DLD1 (cell line): ENCODE measurements at regions not wholly inside any gene's neighbourhood (a gene's known extent, or its start where the extent isn't known, plus 50 kb on each side); places are given as distances from the start of the nearest gene placed in this dataset.

ENCODE experiments used
- in situ Hi-C: cut with HindIII; loops from 2 replicates; pipeline ENCODE4 v1.10.0; 2017; ENCODE audit warnings: low sequenced_read_pairs

DNA sequence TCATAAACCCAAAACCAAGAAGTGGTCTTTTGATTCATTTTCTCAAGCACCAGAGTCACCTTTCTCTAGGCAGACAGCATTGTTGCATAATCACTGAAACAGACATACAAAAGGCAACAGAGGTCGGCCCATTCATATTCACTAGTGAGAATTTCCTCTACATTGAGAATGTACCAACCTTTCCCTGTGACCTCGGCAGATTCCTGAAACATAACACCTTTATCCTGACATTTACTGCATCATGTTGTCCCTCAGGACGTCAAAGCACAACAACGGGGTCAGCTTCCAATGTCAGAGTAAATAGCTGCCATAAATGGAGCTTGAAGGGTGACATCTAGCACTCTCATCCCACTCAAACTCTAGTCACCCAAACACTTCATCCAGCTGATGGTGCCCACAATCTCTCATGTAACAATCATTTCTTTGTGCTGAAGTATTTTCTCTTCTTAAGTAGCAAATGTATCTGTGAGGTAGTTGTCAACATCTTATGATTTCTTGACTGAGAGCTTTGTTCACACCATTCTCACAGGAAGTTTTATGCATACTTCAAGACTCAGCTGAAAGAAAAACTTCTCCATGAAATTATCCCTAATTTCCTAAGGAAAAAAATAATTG, 802.6 kb upstream of the CHAC2 start:
- in situ Hi-C loops, result no loop called here

DNA sequence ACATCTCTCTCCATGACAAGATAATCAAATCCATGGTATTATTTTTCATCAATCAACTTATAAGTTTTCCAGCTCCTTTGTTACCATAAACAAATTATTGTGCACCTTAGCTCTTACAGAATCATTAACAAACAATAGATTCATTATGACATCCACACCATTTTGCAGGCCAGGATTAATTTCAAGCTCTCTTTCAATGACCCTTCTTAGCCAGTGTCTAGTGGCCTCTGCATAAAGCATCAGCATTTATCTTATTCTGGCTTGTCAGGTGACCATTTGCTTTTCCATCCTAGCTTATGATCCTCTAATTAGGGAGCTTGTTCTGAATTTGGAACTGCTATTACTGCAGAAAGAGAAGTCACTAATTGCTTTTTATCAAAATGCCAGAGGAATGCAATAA, 806.2 kb upstream of the CHAC2 start:
- in situ Hi-C loops, result no loop called here

DNA sequence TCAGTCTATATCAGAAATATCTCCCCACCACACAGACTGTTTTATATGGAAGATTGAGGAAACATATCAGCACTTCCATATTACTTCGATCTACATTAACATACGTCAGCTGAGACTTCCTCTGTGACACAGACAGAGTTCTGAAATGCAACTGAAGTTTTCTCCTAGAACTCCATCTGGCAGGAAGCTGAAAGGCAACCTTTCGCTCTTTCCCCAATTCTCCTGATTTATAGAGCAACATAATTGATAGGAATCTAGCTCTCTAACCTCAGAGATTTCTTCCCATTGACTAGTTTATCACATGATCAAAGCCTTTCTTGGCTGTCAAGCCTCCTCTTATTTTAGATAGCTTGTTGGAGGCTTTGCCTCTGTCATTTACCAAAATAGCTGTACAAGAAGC, 806.7 kb upstream of the CHAC2 start:
- in situ Hi-C loops, result no loop called here

DNA sequence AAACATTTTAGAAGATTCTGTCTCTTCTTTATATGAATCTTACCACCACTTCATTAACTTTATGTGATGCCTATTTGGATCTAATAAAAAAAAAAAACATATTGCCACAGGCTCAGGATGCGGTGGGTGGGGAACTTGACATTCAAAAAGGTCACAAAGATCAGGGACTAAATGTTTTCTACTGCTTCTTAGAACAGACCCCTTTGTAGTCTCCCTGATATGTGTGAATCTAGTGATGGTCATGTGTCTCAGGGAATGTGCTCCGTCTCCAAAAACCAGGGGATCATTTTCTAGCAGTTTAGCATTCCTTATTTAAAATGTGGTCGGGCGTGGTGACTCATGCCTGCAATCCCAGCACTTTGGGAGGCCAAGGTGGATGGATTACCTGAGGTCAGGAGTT, 807.8 kb upstream of the CHAC2 start:
- in situ Hi-C loops, result loop anchor here (5.0 kb wide), 1 partner anchor 58 kb away; no protein-coding TSS in a partner anchor

DNA sequence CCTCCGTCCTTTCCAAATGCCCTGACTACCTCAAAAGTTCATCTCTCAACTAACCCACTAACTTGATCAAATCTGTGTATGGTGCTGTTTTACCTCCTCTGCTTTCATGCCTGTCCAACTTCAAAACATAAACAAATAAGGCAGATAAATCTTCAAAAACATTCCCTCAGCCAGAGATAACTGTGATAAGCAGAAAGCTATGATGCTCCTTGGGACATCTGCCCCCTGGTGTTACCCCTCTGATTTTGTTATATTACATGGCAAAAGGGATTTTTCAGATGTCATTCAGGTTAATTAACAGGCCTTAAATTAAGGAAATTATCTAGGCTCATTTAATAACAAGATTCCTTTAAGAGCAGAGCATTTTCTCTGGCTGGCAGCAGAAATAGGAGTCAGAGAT, 810.8 kb upstream of the CHAC2 start:
- in situ Hi-C loops, result loop anchor here (5.0 kb wide), 1 partner anchor 54 kb away; no protein-coding TSS in a partner anchor

DNA sequence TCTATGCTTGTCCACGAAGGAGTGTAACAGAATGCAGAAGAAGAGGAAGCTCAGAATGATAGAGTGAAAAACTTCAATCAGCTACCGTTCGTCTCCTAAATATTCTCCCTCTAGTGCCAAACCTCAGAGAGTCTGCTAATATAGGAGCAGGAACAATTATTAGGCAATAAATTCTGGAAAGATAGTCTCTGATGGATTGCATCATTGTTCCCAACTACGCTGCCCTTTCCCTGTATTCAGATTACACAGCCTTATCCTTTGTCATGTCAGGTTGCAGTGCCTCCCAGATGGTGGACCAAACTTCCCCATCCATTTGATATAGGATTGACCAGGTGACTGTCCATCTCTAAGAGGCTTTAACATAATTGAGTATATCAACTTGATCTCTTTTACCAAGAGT, 811.5 kb upstream of the CHAC2 start:
- in situ Hi-C loops, result loop anchor here (5.0 kb wide), 1 partner anchor 54 kb away; no protein-coding TSS in a partner anchor

DNA sequence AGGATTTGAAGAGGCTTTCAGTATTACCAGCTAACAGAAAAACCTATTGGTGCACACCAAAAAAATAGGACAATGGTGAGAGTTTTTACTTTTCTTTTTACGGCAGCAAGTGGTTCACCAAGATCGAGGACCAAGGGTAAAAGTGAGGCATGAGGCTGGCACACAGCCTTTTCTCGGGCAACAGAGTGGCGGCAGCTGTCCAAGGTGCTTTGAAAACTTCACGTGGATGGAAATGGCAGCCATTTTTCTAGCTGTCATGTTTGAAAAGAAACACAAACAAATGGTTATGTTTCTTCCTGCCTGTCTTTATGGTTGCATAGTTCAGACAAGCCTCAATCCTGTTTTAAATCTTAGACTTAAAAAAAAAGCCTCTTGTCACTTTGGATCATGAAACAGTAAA, 812.5 kb upstream of the CHAC2 start:
- in situ Hi-C loops, result loop anchor here (5.0 kb wide), 1 partner anchor 53 kb away; no protein-coding TSS in a partner anchor

DNA sequence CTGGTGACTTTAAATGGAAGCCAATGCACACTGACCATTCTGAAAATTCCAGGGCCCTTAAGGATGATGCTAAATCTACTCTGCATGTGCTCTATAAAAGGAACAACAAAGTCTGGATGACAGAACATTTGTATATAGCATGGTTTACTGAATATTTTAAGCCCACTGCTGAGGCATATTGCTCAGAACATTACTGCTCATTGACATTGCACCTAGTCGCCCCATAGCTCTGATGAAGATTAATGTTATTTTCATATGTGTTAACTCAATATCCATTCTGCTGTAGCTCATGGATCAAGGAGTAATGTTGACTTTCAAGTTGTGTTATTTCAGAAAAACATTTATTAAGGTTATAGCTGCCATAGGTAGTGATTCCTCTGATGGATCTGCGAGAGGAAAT, 827.5 kb upstream of the CHAC2 start:
- in situ Hi-C loops, result no loop called here

DNA sequence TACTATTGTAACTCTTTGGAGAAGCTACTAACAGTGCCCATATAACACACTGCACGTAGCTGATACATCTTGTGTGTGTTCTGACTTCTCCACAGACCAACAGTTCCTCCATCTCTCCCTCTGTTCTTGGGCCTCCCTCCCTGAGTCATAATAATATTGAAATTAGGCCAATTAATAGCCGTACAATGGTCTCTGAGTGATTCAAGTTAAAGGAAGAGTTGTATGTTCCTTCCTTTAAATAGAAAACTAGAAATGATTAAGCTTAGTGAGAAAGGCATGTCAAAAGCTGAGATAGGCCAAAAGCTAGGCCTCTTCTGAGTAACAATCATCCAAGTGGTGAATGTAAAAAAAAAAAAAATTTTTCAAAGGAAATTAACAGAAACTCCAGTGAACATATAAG, 828.4 kb upstream of the CHAC2 start:
- in situ Hi-C loops, result no loop called here

DNA sequence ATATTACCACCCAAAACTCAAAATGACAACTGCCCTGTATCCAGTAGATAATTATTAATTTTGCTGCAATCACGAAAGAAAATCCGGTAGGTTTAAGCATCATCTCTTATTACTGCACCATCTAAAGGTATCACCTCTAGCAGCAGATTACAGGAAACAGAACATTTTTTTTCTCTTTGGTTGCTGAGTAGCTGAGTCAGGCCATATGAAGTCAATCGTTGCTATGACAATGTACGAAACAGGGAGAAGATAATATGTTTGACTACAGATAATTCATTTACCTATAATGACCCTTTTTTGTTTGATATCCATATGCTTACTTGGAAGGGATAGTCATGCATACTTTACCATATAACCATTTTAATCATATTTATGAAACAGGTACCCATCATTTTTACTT, 831.6 kb upstream of the CHAC2 start:
- in situ Hi-C loops, result no loop called here

DNA sequence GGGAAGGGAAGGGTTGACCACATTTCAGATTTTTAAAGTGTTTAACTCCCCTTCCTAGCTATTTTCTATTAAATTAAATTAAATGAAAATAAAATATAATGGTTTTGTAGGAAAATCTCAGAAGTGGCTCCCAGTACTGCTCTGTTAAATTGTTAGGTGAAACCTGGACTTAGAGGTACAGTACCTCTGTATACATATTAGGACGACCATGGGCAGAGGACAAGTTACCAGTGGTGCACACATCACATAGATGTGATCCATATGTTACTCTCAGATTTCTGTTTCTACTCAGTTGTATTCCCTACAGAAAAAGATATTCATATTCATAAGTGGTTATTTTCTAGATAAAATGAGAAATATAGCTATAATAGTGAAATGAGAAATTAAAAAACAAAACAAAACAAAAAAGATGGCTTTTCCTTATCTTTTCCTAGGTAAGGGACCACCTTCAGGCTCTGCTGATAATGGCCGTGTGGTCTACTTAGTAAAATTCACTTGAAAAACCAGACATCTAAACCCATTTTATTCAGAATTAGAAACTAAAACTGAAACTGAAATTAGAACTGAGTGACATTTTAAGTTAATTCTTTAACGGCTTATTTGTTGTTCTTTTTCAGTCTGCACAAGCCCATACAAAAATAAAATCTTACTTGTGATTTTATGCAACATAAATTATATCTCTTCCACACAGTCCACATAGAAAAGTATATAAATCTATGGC, 832.5 kb upstream of the CHAC2 start:
- in situ Hi-C loops, result no loop called here

DNA sequence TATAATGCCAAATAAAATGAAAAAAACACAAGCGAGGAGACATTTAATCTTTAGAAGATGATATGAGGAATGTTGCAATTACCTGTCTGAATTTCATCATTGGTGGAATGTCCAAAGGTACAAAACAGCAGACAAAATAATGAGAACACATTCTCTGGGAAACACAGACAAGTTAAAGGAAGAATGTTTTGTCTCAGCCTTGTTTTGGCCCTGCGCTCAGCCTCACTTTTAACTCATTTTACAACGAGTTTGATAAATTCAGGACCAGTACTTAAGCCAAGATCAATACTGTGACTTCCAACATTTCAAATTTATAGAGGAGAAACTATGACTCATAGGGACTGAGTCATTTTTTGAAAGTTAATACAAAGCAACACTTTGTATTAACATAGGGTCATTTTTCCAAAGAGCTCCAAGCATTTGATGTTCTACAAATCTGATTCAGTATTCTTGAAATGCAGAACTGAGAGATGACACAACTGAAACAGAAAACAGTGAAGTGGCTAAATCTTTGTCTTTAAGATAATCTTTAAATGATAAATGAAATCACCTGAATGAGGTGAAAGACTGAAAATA, 833.2 kb upstream of the CHAC2 start:
- in situ Hi-C loops, result no loop called here

DNA sequence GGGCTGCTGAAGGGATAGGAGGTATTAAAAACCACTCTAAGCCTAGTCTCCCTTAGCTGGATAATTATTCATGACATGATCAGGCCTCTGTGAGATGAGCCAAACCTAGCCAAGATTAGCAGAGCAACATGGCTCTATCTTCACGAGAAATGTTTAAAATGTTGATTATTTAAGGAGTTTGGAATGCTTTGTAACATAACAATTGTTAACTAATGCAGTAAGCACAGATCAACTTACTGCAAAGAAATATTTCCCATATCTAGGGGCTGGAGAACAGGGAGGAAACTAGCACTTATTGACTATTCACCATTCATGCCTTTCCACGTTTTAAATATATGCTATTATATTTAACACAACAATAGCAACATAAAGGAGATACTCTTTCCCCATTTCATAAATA, 833.7 kb upstream of the CHAC2 start:
- in situ Hi-C loops, result no loop called here

DNA sequence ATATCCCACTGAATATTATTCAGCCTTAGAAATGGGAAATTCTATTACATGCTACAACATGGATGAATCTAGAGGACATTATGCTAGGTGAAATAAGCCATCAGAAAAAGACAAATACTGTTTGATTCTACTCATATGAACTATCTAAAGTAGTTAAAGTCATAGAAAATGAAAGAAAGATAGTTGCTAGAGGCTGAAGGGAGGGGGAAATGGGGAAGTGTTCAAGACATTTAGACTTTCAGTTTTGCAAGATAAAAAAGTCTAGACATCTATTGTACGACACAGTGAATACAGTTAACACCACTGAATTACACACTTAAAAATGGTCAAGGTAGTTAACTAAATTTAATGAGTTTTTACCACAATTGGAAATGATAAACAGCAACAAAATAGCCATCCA, 835.9 kb upstream of the CHAC2 start:
- in situ Hi-C loops, result no loop called here

DNA sequence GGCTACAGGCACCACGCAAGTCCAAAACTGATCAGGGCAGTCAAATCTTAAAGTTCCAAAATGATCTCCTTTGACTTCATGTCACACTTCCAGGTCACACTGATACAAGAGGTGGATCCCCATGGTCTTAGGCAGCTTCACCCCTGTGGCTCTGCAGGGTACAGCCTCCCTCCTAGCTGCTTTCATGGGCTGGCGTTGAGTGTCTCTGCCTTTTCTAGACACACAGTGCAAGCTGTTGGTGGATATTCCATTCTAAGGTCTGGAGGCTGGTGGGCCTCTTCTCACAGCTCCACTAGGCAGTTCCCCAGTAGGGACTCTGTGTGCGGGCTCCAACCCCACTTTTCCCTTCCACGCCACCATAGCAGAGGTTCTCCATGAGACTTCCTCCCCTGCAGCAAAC, 838.2 kb upstream of the CHAC2 start:
- in situ Hi-C loops, result no loop called here

DNA sequence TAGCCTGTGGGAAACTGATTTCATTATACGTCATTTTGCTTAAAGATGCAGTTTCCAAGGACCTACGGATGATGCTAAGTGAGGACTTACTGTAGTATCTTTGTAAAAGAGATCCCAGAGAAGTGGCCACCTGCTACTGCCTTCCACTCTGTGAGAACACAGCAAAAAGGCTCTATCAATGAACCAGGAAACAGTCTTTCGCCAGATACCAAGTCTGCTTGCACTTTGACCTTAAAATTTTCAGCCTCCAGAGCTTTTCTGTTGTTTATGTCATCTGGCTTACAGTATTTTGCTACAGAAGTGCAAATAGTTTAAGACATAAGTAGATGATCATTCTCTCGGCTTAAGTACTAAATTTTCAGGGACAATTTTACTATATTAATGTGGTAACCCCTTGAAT, 847.9 kb upstream of the CHAC2 start:
- in situ Hi-C loops, result no loop called here

DNA sequence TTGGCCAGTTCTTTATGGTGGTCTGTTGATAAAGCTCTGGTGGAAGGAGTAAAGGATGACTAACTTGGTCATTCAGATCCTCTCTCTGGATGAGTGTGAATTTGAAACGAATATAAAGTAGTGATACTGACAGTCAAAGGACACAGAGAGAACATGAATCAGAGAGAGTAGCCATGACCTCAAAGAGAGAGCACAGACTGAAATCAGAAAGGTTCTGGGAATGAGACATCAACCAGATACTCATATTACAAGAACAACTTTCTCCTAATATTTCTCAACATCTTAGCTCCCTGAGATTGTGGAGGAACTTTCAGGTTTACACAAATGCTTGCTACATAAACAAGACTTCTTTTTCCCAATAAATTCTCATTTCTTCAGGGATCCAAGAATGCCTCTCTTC, 849.1 kb upstream of the CHAC2 start:
- in situ Hi-C loops, result no loop called here

DNA sequence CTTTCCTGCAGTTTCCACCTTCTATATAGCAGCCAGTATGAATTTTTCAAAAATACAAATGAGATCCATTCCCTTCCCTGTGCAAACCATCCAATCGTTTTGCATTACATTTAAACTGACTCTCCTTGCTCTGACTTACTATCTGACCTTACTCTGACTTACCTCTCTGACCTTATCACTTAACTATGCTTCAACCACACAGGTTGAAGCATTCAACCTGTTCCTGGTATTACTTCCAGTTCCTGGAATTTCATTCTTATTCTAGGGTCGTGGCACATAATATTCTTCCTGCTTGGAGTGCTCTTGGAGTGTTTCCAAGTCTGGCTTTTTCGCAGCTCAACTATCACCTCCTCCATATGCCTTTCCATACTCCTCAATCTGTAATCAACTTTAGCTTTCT, 850.6 kb upstream of the CHAC2 start:
- in situ Hi-C loops, result no loop called here

DNA sequence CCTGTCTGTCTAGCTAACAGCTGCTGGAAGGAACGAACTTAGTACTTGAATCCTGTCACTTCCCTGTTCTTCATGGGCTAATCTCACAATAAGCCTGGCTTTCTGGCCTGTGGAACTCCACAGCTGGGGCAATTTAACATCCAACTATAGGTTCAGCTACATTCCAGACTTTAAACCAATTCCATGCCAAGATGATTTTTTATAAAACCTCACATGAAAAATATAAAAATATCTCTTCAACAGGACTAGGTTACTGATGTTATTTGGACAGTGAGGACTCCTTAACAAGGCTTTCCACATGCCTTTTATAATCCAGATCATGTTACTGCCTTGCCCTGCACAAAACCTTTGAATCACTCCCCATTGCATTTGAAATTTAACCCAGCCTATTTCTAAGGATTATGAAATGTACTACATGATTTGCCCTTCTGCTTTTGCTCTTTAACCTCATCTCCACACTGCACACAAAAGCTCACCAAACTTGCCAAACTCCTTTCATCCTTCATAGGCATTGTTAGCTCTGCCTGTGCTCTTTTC, 863.2 kb upstream of the CHAC2 start:
- in situ Hi-C loops, result loop anchor here (5.0 kb wide), 1 partner anchor 53 kb away; no protein-coding TSS in a partner anchor

DNA sequence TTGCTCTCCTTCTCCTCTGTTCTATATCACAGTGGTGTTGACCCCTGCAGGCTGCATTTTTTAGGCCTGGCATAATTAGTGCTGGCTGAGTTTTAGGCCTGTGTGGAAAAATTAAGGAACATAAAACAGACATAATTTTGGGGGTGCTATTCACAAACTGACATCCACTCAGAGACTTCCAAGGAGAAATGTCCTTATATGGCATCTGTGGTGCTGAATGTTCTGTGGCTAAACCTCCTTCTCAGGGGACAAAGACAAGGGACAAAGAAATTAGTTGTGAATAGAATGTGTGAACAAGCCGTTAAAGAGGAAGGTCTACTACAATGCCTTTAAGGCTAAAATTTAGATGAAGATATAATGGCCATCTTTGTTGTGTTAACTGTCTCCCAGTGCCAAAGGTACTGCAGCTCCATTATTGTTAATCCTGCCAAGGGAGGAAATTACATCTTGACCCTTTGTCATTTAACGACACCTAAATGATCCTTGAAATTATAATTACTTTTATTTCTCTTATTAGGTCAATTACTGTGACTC, 870.0 kb upstream of the CHAC2 start:
- in situ Hi-C loops, result no loop called here

DNA sequence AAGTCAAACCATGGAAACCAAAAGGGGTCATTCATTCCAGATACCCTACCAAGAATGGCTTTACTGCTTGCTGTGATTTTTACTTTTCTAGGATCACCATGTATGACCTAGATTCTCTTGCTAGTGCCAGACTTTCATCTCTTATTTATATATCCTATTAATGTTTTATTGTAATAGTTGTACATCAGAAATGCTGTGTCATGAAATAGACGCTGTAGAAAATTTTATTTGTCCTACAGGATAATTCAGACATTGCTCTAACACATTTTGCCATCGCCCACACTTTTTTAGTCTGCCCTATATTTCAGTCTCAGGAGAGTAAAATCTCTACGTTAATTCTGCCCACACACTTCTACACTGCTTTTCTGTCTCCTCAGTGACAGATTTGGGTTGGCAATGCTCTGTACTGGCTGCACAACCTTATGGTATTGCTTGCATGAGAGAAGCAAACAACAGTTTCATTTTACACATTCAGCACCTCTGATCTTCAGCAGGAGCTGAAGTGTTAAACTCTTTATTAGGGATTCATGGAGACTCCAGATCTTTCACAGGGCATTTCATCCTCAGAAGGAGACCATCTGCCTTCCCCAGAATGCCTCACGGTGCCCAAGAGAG, 871.8 kb upstream of the CHAC2 start:
- in situ Hi-C loops, result no loop called here
